ENCODE measurements at regions not wholly inside any gene's neighbourhood (a gene's known extent, or its start where the extent isn't known, plus 50 kb on each side); places are given as distances from the start of the nearest gene placed in this dataset.

GRCh38 chr13:64332048-64332447 lies 2898.1 kb downstream of the PCDH9 start:
- Histone ChIP-seq H4K20me1 (ENCODE audit: control insufficient read depth, insufficient read depth, insufficient read length) (no peaks in the 10 kb centered on the region), H3K4me1 (ENCODE audit: insufficient read depth, low read length) (no peaks in the 10 kb centered on the region), H3K9ac (ENCODE audit: extremely low read depth, insufficient read length, low read length) (no peak overlapping the region), H3T11ph (ENCODE audit: low read length) (no peak overlapping the region), H3K18ac (ENCODE audit: insufficient read length, low read depth, low read length) (no peak overlapping the region), H3K23me2 (ENCODE audit: insufficient read length, low read depth, low read length, poor library complexity, severe bottlenecking) (no peaks in the 10 kb centered on the region), H3K79me2 (ENCODE audit: insufficient read depth, low read length) (no peaks in the 10 kb centered on the region), H2BK15ac (ENCODE audit: low read depth, low read length) (no peak overlapping the region), H2BK20ac (ENCODE audit: low read depth, low read length, poor library complexity, severe bottlenecking) (no peak overlapping the region), H3K23ac (ENCODE audit: insufficient read length, low read depth, low read length) (no peak overlapping the region), H3K9me3 (ENCODE audit: control insufficient read depth, low read depth, low read length) (peaks cover 10% of the 10 kb centered on the region), H4K91ac (ENCODE audit: insufficient read length, low read depth, low read length) (no peak overlapping the region), H4K8ac (replicated peaks; ENCODE audit: insufficient read length, low read depth, low read length) (no peak overlapping the region), H2BK120ac (ENCODE audit: low read depth, low read length, poor library complexity, severe bottlenecking) (no peak overlapping the region), H4K5ac (ENCODE audit: insufficient read length, low read depth, low read length) (no peak overlapping the region), H3K56ac (ENCODE audit: insufficient read length, low read depth, low read length) (no peak overlapping the region), H3K27ac (ENCODE audit: insufficient read length, low read depth, low read length) (no peak overlapping the region), H2AK5ac (ENCODE audit: insufficient read length, low read length) (no peak overlapping the region), H2AFZ (ENCODE audit: low read length) (no peak overlapping the region), H3K14ac (ENCODE audit: insufficient read depth, low read length) (no peak overlapping the region), H3K79me1 (ENCODE audit: insufficient read depth, low read depth, low read length, poor library complexity, severe bottlenecking) (no peaks in the 10 kb centered on the region), H3K27me3 (ENCODE audit: insufficient read depth, low read length) (no peaks in the 10 kb centered on the region), H3K4me2 (ENCODE audit: insufficient read depth, insufficient read length, low read length) (no peak overlapping the region), H2BK5ac (ENCODE audit: insufficient read length, low read length) (no peak overlapping the region), H2BK12ac (ENCODE audit: insufficient read length, low read depth, low read length) (no peak overlapping the region), H3K4ac (ENCODE audit: low read depth, low read length) (no peak overlapping the region)
- Mint-ChIP-seq H3K4me1 (peaks cover 3 to 4% of the 10 kb centered on the region in 2 experiments; a peak in 2 of 4 replicates), H3K9me3 (peaks cover 8 to 10% of the 10 kb centered on the region in 2 experiments; a peak in 4 of 5 replicates), H3K27ac (no peak overlapping the region), H3K27me3 (ENCODE audit: low read depth) (no peaks in the 10 kb centered on the region), H3K36me3 (ENCODE audit: insufficient read depth in 1 of 3, low read depth in 3 of 3) (peaks cover 3 to 13% (median 10%) of the 10 kb centered on the region in 3 experiments; a peak in 6 of 7 replicates), H3K4me3 (no peak overlapping the region)
- WGBS (ENCODE audit: extremely low coverage, insufficient read length, low lambda C conversion rate) = no CpG with 5 or more reads among the region's 2 CpGs
- DNase-seq = no peak
- TF ChIP-seq CTCF (conservative IDR thresholded peaks at IDR 0.05) = no peak
